Natural killer cell treated with Interleukin-12 subunit alpha and Interleukin-12 subunit beta and Interleukin-15 and Interleukin-18, amount 100 ng/mL, for 72 hours (primary cell): ENCODE measurements at regions not wholly inside any gene's neighbourhood (a gene's known extent, or its start where the extent isn't known, plus 50 kb on each side); places are given as distances from the start of the nearest gene placed in this dataset.
"Not testable (repeated sequence)": the region's sequence is repeated elsewhere in the genome, so short reads cannot be mapped to it uniquely, and the experiment has no call there.

Experiments used
- ATAC-seq, 2 donors: fragments of 150-1000 bp; cut with Tn5 transposase in 1 of 2; sonication (Bioruptor Pico), chemical (Tn5 transposase) in 1 of 2; 2 replicates each; pipeline ENCODE4 v1.10.0; 2021
- DNase-seq: peaks from one replicate; pipeline ENCODE4 v3.0.0; 2022; ENCODE audit warnings: low spot score
- H3K27ac Mint-ChIP-seq, 2 donors: 1 replicate in 1 of 2; 2 replicates in 1 of 2; pipeline ENCODE4 v1.8.0; 2022; ENCODE audit warnings: mixed read lengths in 2 of 2, mild to moderate bottlenecking in 1 of 2, moderate library complexity in 1 of 2
- H3K27me3 Mint-ChIP-seq, 2 donors: 1 replicate in 1 of 2; 2 replicates in 1 of 2; pipeline ENCODE4 v1.8.0; 2022; ENCODE audit warnings: mixed read lengths in 2 of 2
- H3K36me3 Mint-ChIP-seq: one replicate; pipeline ENCODE4 v1.8.0; 2022; ENCODE audit warnings: mixed read lengths
- H3K4me1 Mint-ChIP-seq, 2 donors: 1 replicate in 1 of 2; 2 replicates in 1 of 2; pipeline ENCODE4 v1.8.0; 2022; ENCODE audit warnings: low read depth in 2 of 2, mixed read lengths in 2 of 2, mild to moderate bottlenecking in 1 of 2
- H3K4me3 Mint-ChIP-seq: one replicate; pipeline ENCODE4 v1.8.0; 2022; ENCODE audit warnings: mixed read lengths
- H3K9me3 Mint-ChIP-seq: 2 replicates; pipeline ENCODE4 v1.8.0; 2022; ENCODE audit warnings: mixed read lengths

DNA sequence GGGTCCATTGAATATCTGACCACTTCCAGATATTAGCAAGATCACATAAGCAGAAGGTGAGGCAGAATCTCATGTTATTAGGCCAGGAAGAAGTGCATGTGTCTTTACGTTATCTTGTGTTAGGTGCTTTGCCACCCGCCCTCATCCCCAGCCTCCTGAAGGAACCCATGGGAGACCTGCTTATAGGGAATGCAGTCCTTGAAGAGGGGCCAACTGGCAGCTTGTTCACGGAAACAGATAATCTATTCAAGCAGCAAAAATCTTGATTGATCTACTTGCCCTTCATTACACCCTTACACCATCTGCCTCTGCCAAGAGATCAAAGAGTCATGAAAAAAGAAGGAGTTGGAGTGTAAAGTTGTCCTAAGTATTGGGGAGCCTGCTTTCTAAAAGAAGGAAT, 576.4 kb downstream of the HTR1B start:
- no peaks in the 10 kb centered on the region for H3K27me3 Mint-ChIP-seq

DNA sequence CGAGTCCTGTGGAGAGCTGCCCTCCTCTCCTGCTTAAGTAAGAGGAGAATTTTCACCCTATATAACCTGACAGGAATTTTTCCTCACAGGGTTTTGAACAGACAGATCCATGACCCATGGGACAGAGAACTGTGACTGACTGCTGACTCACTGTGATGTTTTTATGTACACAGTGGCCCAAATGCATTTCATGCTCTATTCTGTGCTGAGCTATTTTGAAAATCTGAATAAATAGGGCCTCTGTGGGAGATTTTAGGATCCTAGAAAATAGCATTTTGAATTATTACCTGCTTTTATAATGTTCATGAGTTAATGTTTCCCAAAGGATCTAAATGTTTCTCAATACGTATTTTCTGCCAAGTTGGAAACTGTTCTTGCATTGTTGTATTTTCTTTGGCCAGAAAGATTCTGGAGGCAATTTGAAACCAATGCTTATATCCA, 577.4 kb downstream of the HTR1B start:
- H3K4me3 Mint-ChIP-seq, result no peak overlapping the region
- H3K9me3 Mint-ChIP-seq, result peaks cover 15% of the 10 kb centered on the region
- no peaks in the 10 kb centered on the region for H3K27me3 Mint-ChIP-seq
- no peaks in the 10 kb centered on the region for H3K4me1 Mint-ChIP-seq
- peaks cover 8% of the 10 kb centered on the region for H3K36me3 Mint-ChIP-seq
- ATAC-seq (no peak), DNase-seq (no peak)
- no peak overlapping the region for H3K27ac Mint-ChIP-seq

More for the DNA sequence above, 576.4 kb downstream of the HTR1B start:
- H3K27ac Mint-ChIP-seq, result no peak overlapping the region
- H3K9me3 Mint-ChIP-seq, result peaks cover 15% of the 10 kb centered on the region
- no peaks in the 10 kb centered on the region for H3K4me1 Mint-ChIP-seq
- ATAC-seq (no peak), DNase-seq (no peak)
- H3K4me3 Mint-ChIP-seq, result no peak overlapping the region
- peaks cover 8% of the 10 kb centered on the region for H3K36me3 Mint-ChIP-seq

DNA sequence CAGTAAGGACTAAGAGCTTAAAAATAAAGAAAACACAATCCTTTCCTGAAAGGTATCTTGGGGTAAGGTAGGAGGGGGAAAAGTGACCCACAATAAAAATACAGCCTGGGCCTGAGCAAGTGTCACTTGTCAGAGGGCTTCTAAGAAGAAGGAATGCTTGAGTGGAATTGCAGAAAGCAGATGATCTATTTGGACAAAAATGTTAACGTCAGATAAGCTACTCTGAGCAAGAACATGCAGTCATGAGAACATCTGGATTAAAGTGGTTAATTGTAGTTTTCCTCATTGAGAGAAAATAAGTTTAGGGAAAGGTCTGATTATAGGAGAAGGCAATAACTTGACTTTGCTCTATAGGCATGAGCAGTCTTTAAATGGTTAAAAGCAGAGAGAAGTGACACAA, 581.9 kb downstream of the HTR1B start:
- no peaks in the 10 kb centered on the region for H3K27me3 Mint-ChIP-seq
- peaks cover 8% of the 10 kb centered on the region for H3K36me3 Mint-ChIP-seq
- H3K9me3 Mint-ChIP-seq, result peaks cover 3% of the 10 kb centered on the region
- H3K4me3 Mint-ChIP-seq, result no peak overlapping the region
- no peaks in the 10 kb centered on the region for H3K4me1 Mint-ChIP-seq
- no peak for DNase-seq
- no peak overlapping the region for H3K27ac Mint-ChIP-seq
- ATAC-seq, result no peak

DNA sequence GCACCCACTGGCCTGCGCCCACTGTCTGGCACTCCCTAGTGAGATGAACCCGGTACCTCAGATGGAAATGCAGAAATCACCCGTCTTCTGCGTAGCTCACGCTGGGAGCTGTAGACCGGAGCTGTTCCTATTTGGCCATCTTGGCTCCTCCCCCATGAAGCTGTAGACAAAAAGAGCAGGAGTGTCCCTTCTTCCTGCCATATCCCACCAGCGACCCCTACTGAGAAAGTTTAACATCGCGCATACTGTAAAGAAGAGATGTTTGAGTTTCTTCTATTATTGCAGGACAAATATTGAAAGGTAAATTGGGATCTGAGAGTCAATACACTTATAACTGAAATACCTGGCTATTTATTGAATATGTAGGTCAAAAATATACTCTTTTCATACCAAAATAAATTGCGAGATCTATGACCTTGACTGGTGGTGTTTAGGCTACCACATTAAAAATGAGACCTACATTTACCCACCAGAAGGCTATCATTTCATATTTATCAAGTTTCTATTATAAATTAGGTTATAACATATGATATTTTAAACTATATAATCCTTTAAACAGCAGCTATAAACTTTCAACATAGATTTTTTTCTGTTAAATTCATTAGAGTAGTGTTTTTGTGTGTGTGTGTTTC, 586.3 kb downstream of the HTR1B start:
- no peaks in the 10 kb centered on the region for H3K4me1 Mint-ChIP-seq
- H3K27me3 Mint-ChIP-seq, result no peaks in the 10 kb centered on the region
- peaks cover 13% of the 10 kb centered on the region for H3K9me3 Mint-ChIP-seq
- no peak for ATAC-seq
- no peak overlapping the region for H3K27ac Mint-ChIP-seq
- H3K36me3 Mint-ChIP-seq, result no peaks in the 10 kb centered on the region
- DNase-seq, result no peak
- no peak overlapping the region for H3K4me3 Mint-ChIP-seq

DNA sequence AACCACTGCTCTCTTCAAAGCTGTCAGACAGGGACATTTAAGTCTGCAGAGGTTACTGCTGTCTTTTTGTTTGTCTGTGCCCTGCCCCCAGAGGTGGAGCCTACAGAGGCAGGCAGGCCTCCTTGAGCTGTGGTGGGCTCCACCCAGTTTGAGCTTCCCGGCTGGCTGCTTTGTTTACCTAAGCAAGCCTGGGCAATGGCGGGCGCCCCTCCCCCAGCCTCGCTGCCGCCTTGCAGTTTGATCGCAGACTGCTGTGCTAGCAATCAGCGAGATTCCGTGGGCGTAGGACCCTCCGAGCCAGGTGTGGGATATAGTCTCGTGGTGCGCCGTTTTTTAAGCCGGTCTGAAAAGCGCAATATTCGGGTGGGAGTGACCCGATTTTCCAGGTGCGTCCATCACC, 586.9 kb downstream of the HTR1B start:
- H3K27me3 Mint-ChIP-seq, H3K27ac Mint-ChIP-seq, ATAC-seq, H3K36me3 Mint-ChIP-seq, H3K4me1 Mint-ChIP-seq, DNase-seq, H3K4me3 Mint-ChIP-seq: not testable (repeated sequence)
- H3K9me3 Mint-ChIP-seq, result peaks cover 13% of the 10 kb centered on the region

DNA sequence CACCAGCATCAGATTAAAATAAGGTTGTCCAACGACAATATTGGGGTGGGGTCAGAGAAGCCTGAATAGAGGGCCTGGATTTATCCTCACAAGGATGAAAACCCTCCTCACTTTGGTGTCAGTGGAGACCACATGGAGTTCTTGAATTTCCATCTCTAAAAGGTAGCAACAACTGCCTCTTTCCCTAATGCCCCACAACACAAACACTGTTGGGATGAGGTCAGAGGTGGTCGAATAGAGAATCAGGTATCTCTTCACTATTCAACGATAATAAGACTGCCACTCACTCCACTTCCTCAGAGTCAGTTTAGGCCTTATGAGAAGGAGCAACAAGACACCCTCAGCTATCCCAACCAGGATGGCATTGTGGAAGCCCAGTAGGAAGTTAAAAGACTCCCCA, 596.1 kb downstream of the HTR1B start:
- Mint-ChIP-seq H3K4me1 (no peaks in the 10 kb centered on the region), H3K27ac (no peak overlapping the region)

DNA sequence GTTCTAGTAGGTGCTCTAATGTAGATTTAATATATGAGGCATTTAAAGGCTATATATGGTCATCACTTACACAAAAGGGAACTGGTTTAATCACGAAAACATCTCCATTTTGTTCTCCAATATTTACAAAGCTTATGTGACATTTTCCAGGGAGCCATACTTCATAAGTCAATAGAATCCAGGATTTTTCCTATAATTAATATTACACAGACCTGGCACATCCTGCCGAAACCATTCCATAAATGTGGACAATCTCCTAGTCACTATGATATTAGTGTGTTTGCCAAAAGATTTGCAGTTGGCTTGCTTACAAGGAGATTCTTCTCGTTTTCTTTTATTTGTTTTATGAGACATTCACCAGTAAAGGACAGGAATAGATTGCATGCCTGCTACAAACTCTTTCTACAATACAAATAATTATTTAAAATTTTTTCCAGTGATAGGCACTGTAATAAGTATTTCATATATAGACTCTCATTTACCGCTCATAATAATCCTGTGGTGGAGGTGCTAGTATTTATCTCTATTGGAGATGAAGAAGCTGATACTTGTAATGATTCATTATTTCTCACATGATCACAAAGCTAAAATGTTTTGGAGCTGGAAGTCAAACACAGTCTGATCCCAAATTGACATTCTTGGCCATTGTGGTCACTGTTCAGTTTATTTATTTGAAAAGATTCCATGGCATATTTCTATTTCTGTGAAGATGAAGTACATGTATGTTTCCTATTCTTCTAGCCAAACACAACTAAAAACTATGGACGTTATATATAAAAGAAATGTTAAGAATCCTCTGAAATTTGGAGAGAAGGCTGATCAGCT, 597.0 kb downstream of the HTR1B start:
- no peak overlapping the region for H3K4me3 Mint-ChIP-seq

More for the DNA sequence above, 596.1 kb downstream of the HTR1B start:
- ATAC-seq (no peak), DNase-seq (no peak)
- no peaks in the 10 kb centered on the region for H3K27me3 Mint-ChIP-seq
- H3K9me3 Mint-ChIP-seq, result peaks cover 11% of the 10 kb centered on the region
- H3K36me3 Mint-ChIP-seq, result peaks cover 4% of the 10 kb centered on the region
- no peak overlapping the region for H3K4me3 Mint-ChIP-seq

DNA sequence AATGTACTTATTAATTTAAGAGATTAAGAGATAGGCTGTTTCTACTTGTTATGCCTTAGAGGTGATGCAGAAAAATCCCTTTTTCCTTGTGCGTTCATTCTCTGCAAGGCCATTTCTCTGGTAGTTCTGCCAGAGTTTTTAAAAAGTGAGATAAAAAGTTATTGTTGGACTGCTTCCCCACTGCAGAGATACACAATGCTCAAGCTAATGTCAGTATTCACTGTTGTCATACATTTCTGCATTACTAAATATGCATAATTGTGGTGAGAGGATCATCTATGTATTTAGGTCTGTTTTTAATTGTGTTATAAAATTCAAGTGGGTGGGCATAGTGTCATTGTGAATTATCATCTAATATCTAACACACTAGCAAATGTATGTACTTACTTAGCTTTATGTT, 600.4 kb downstream of the HTR1B start:
- no peak for ATAC-seq
- DNase-seq, result no peak
- Mint-ChIP-seq H3K36me3 (no peaks in the 10 kb centered on the region), H3K4me3 (no peak overlapping the region), H3K27me3 (no peaks in the 10 kb centered on the region), H3K9me3 (peaks cover 7% of the 10 kb centered on the region), H3K27ac (no peak overlapping the region), H3K4me1 (no peaks in the 10 kb centered on the region)

More for the DNA sequence above, 597.0 kb downstream of the HTR1B start:
- H3K27me3 Mint-ChIP-seq, result no peaks in the 10 kb centered on the region
- no peak overlapping the region for H3K27ac Mint-ChIP-seq
- H3K9me3 Mint-ChIP-seq, result peaks cover 10% of the 10 kb centered on the region
- no peaks in the 10 kb centered on the region for H3K4me1 Mint-ChIP-seq
- ATAC-seq, result no peak
- peaks cover 4% of the 10 kb centered on the region for H3K36me3 Mint-ChIP-seq
- DNase-seq, result no peak

DNA sequence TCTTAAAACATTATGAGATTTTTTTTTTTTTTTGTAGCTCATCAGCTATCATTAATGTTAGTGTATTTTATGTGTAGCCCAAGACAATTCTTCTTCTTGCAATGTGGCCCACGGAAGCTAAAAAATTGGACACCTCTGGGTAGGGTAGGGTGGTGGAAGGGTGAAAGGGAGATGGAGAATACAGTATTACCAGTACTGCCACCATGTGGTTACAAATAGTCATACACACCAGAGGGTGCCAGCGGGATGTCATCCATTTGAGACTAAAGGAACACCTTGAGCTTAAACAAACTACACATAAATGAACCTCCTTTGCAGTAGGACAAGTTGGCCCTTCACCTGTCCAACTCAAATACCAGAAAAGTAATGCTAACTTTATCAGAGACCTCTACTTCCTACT, 601.9 kb downstream of the HTR1B start:
- no peak for ATAC-seq
- Mint-ChIP-seq H3K27me3 (no peaks in the 10 kb centered on the region), H3K4me1 (no peaks in the 10 kb centered on the region), H3K27ac (no peak overlapping the region), H3K4me3 (no peak overlapping the region), H3K9me3 (peaks cover 4% of the 10 kb centered on the region), H3K36me3 (no peaks in the 10 kb centered on the region)
- DNase-seq, result no peak

DNA sequence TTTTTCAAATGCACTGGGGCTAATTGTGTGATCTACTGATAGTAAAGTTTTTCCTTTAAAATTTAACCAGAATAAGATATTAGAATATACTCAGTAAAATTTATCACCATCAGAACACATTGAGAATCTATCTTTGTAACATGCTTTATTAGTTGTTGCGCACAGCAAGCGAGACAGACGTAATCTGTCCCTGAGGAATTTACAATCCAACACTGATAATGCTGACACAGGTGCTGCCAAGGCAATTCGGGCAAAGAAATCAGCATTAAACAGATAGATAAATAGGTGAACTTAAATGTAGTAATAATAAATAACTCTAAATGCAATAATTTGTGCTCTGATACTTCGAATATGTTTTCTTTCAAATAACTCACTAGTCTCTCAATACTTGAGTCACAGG, 607.2 kb downstream of the HTR1B start:
- no peak for DNase-seq
- no peaks in the 10 kb centered on the region for H3K4me1 Mint-ChIP-seq
- H3K27ac Mint-ChIP-seq, result no peak overlapping the region
- no peak overlapping the region for H3K4me3 Mint-ChIP-seq
- peaks cover 16% of the 10 kb centered on the region for H3K9me3 Mint-ChIP-seq
- H3K36me3 Mint-ChIP-seq, result no peaks in the 10 kb centered on the region
- no peak for ATAC-seq
- H3K27me3 Mint-ChIP-seq, result no peaks in the 10 kb centered on the region

DNA sequence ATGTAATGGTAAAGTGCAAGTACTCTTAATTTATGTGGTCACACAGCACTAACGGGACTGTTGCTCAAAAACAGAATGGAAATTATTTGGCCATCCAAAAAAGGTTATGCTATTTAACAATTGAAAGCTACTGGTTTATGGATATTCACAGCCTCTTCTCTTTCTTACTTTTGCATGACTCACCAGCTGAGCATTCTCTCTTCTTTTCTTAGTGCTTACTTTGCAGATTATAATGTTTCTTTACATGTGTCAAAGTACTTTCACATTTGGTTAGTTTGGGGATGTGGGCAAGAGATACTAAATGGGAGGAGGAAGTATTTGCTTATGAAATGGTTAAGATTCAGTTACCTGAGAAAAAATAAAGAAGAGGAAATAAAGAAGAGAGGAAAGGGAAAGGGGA, 610.5 kb downstream of the HTR1B start:
- Mint-ChIP-seq H3K36me3 (peaks cover 5% of the 10 kb centered on the region), H3K27ac (no peak overlapping the region), H3K4me3 (no peak overlapping the region), H3K27me3 (no peaks in the 10 kb centered on the region), H3K9me3 (peaks cover 20% of the 10 kb centered on the region), H3K4me1 (no peaks in the 10 kb centered on the region)
- DNase-seq (no peak), ATAC-seq (no peak)

DNA sequence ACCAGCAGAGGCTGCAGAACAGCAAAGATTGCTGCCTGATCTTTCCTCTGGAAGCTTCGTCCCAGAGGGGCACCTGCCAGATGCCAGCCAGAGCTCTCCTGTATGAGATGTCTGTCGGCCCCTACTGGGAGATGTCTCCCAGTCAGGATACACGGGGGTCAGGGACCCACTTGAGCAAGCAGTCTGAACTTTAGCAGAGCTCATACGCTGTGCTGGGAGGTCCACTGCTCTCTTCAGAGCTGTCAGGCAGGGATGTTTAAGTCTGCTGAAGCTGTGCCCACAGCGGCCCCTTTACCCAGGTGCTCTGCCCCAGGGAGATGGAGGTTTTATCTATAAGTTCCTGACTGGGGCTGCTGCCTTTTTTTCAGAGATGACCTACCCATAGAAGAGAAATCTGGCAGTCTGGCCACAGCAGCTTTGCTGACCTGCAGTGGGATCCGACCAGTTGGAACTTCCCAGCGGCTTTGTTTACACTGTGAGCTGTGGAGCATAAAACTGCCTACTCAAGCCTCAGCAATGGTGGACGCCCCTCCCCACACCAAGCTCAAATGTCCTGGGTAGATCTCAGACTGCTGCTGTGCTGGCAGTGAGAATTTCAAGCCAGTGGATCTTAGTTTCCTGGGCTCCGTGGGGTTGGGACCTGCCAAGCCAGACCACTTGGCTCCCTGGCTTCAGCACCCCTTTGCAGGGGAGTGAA, 613.9 kb downstream of the HTR1B start:
- H3K4me1 Mint-ChIP-seq, H3K4me3 Mint-ChIP-seq, H3K36me3 Mint-ChIP-seq, H3K27ac Mint-ChIP-seq, H3K27me3 Mint-ChIP-seq, DNase-seq, ATAC-seq: not testable (repeated sequence)
- peaks cover 32% of the 10 kb centered on the region for H3K9me3 Mint-ChIP-seq

DNA sequence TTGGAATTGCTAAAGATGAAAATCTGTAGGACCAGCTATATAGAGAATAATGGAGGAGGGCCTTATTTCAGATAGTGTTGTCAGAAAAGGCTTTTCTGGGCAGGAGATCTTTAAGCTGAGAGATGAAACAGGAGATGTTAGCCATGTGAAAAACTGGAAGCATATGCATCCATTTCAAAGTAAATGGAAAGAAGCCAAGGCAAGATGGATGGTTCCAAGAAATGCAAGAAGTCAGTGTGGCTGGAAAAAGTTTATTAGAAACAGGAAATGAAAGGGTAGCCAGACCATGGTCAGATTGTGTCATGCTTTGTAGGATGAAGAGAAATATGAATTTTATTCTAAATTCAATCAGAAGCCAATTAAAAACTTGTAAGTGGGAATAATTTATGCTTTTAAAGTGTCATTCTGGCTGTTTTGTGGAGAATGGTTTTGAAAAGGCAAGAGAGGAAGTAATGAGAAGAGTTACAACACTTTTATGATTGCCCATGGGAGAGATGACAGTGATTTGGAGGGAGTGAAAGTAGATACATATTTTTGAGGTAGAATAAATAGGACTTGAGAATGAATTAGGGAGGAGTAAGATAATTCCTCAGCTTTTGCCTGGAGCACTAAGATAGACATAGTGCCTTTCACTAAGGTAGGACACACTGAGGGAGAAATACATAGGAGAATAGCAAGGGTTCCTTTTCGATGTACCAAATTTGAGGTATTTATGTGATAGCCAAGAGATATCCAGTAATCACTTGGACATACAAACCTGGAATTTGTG, 620.1 kb downstream of the HTR1B start:
- H3K36me3 Mint-ChIP-seq, result peaks cover 8% of the 10 kb centered on the region
- H3K4me3 Mint-ChIP-seq, result no peak overlapping the region
- H3K4me1 Mint-ChIP-seq, result no peaks in the 10 kb centered on the region
- no peak for ATAC-seq
- H3K9me3 Mint-ChIP-seq, result peaks cover 47% of the 10 kb centered on the region
- no peak for DNase-seq
- H3K27ac Mint-ChIP-seq, result no peak overlapping the region
- H3K27me3 Mint-ChIP-seq, result no peaks in the 10 kb centered on the region
